HCT116 (cell line): ENCODE measurements at regions not wholly inside any gene's neighbourhood (a gene's known extent, or its start where the extent isn't known, plus 50 kb on each side); places are given as distances from the start of the nearest gene placed in this dataset.

Experiments
- ATAC-seq: fragments of 200-7000 bp; cut with Tn5 transposase; 2 replicates; pipeline ENCODE4 v1.9.1; 2020; ENCODE audit warnings: mild to moderate bottlenecking, moderate library complexity
- BruUV-seq: library from RNA; stranded (reverse); fragments of 400-500 nt; replicated peaks from 2 replicates; lab custom pipeline; 2021; lab: Mats Ljungman, UMichigan
- CTCF ChIA-PET: fragments of 300-600 bp; sonication (Branson Sonifier 250); formaldehyde crosslinking; loops from one replicate; lab custom pipeline; 2021; ENCODE audit warnings: antibody characterized with exemption; lab: Charles Lee
- POLR2A ChIA-PET: fragments of 300-600, 350-600 bp; sonication (Branson Sonifier 250); formaldehyde crosslinking; loops from one replicate; lab custom pipeline; 2021; ENCODE audit warnings: antibody characterized with exemption; lab: Charles Lee
- RAD21 ChIA-PET, 2 experiments: fragments of 300-600 bp; sonication (Branson Sonifier 250); formaldehyde crosslinking; loops; one replicate each; lab custom pipeline; 2023; ENCODE audit warnings: low total read pairs in 2 of 2; ENCODE audit not compliant: uncharacterized antibody in 2 of 2, unreplicated experiment in 2 of 2, low non-redundant PET in 1 of 2; lab: Charles Lee
- DNase-seq: peaks from one replicate; pipeline ENCODE4 v3.0.0-alpha.2; 2010; ENCODE audit warnings: low read depth, low spot score
- H2AFZ ChIP-seq: fragments of 200-600 bp; shearing (Covaris generic), sonication (generic); 2 replicates; pipeline ENCODE4 v1.6.1; 2017; ENCODE audit warnings: low read depth, mixed run types, mixed read lengths, antibody characterized with exemption, low read length; ENCODE audit not compliant: poor library complexity, severe bottlenecking
- H3K27ac ChIP-seq: 2 replicates; pipeline ENCODE4 v1.5.1; 2012; ENCODE audit warnings: low read depth, low read length
- H3K27me3 ChIP-seq: fragments of 200-600 bp; sonication (generic); 2 replicates; pipeline ENCODE4 v1.6.1; 2016; ENCODE audit warnings: mixed run types, low read length, mixed read lengths; ENCODE audit not compliant: insufficient read depth
- H3K36me3 ChIP-seq, 2 experiments: fragments of 200-500 bp in 1 of 2; fragments of 200-600 bp in 1 of 2; sonication (Bioruptor generic) in 1 of 2; sonication (generic) in 1 of 2; 2 replicates each; pipeline versions ENCODE4 v1.5.1 to v1.6.1; 2014 to 2016; ENCODE audit warnings: low read length in 2 of 2, inconsistent platforms in 1 of 2, mixed read lengths in 1 of 2, mixed run types in 1 of 2; ENCODE audit not compliant: insufficient read depth in 2 of 2, control insufficient read depth in 1 of 2
- H3K4me1 ChIP-seq, 2 experiments: fragments of 200-600 bp in 1 of 2; sonication (generic) in 1 of 2; 2 replicates each; pipeline versions ENCODE4 v1.5.1 to v1.6.1; 2012 to 2017; ENCODE audit warnings: low read length in 2 of 2, inconsistent platforms in 1 of 2, mild to moderate bottlenecking in 1 of 2, mixed read lengths in 1 of 2, mixed run types in 1 of 2, moderate library complexity in 1 of 2; ENCODE audit not compliant: insufficient read depth in 2 of 2, control insufficient read depth in 1 of 2
- H3K4me2 ChIP-seq: fragments of 200-600 bp; sonication (generic); 2 replicates; pipeline ENCODE4 v1.6.1; 2017; ENCODE audit warnings: mixed run types, low read length, mixed read lengths
- H3K4me3 ChIP-seq, 2 experiments: fragments of 200-600 bp in 1 of 2; sonication (generic) in 1 of 2; replicated peaks in 1 of 2; 2 replicates each; pipeline ENCODE4 v1.5.1; 2011 to 2016; ENCODE audit warnings: low read length in 2 of 2, control low read depth in 1 of 2, low read depth in 1 of 2, mild to moderate bottlenecking in 1 of 2, mixed read lengths in 1 of 2, mixed run types in 1 of 2
- H3K79me2 ChIP-seq: fragments of 200-600 bp; sonication (generic); 2 replicates; pipeline ENCODE4 v1.6.1; 2017; ENCODE audit warnings: mild to moderate bottlenecking, mixed run types, low read length, moderate library complexity, mixed read lengths; ENCODE audit not compliant: insufficient read depth
- H3K9ac ChIP-seq: fragments of 200-600 bp; sonication (generic); 2 replicates; pipeline ENCODE4 v1.6.1; 2016; ENCODE audit warnings: low read length, mixed read lengths
- H3K9me2 ChIP-seq: fragments of 200-600 bp; sonication (generic), shearing (Covaris generic); 2 replicates; pipeline ENCODE4 v1.6.1; 2017; ENCODE audit warnings: mixed run types, mild to moderate bottlenecking, moderate library complexity; ENCODE audit not compliant: insufficient read depth
- H3K9me3 ChIP-seq, 2 experiments: fragments of 200-500 bp in 1 of 2; fragments of 200-600 bp in 1 of 2; sonication (Bioruptor generic) in 1 of 2; sonication (generic) in 1 of 2; 2 replicates each; pipeline ENCODE4 v1.6.1; 2014 to 2017; ENCODE audit warnings: low read length in 2 of 2, mixed read lengths in 2 of 2, inconsistent platforms in 1 of 2, low read depth in 1 of 2, mild to moderate bottlenecking in 1 of 2, mixed run types in 1 of 2, moderate library complexity in 1 of 2; ENCODE audit not compliant: control insufficient read depth in 1 of 2, insufficient read depth in 1 of 2
- H4K20me1 ChIP-seq: fragments of 200-600 bp; sonication (generic), shearing (Covaris generic); 2 replicates; pipeline ENCODE4 v1.6.1; 2017; ENCODE audit warnings: mixed run types, mild to moderate bottlenecking, moderate library complexity; ENCODE audit not compliant: insufficient read depth
- ATF3 ChIP-seq: IDR thresholded peaks from 2 replicates; pipeline ENCODE4 v1.6.1; 2012
- ELF1 ChIP-seq: IDR thresholded peaks from 2 replicates; pipeline ENCODE4 v1.6.1; 2012; ENCODE audit warnings: low read depth, borderline replicate concordance
- FOSL1 ChIP-seq: IDR thresholded peaks from 2 replicates; pipeline ENCODE4 v1.6.1; 2012; ENCODE audit warnings: low read depth
- SIN3A ChIP-seq: IDR thresholded peaks from 2 replicates; pipeline ENCODE4 v1.6.1; 2012; ENCODE audit warnings: low read depth
- ZBTB33 ChIP-seq: IDR thresholded peaks from 2 replicates; pipeline ENCODE4 v1.6.1; 2011; ENCODE audit warnings: mild to moderate bottlenecking, low read length, moderate library complexity; ENCODE audit not compliant: insufficient replicate concordance; ENCODE audit errors: extremely low read depth
- intact Hi-C: fragments of 100-400 bp; cut with micrococcal nuclease; formaldehyde crosslinking; loops from 2 replicates; pipeline ENCODE4 v1.10.0; 2022

GRCh38 chr3:115350606-115351005 is 203.5 kb upstream of the ZBTB20 start:
- Histone ChIP-seq H3K9me2 (no peaks in the 10 kb centered on the region), H3K4me1 (no peaks in the 10 kb centered on the region), H3K36me3 (no peaks in the 10 kb centered on the region), H3K9ac (no peak overlapping the region), H4K20me1 (no peaks in the 10 kb centered on the region), H3K4me3 (no peak overlapping the region), H3K27ac (no peak overlapping the region), H3K4me2 (no peak overlapping the region), H3K27me3 (no peaks in the 10 kb centered on the region), H3K9me3 (no peaks in the 10 kb centered on the region), H2AFZ (no peak overlapping the region), H3K79me2 (no peaks in the 10 kb centered on the region)
- DNase-seq (no peak), ATAC-seq (no peak)
- RAD21 ChIA-PET = no interaction called here
- CTCF ChIA-PET = no interaction called here
- BruUV-seq = no TSS peak
- intact Hi-C loops = no loop called here
- TF ChIP-seq ZBTB33 (no peak), ELF1 (no peak), ATF3 (no peak), FOSL1 (no peak)
- POLR2A ChIA-PET = no interaction called here

- H3K9ac ChIP-seq = no peak overlapping the region
- no peak overlapping the region for H3K27ac ChIP-seq
- H3K36me3 ChIP-seq = no peaks in the 10 kb centered on the region
- no peaks in the 10 kb centered on the region for H4K20me1 ChIP-seq
- DNase-seq = no peak
- TF ChIP-seq SIN3A (no peak), ATF3 (no peak)
- H3K9me2 ChIP-seq = no peaks in the 10 kb centered on the region
- CTCF ChIA-PET = no interaction called here
- RAD21 ChIA-PET = no interaction called here
- ATAC-seq = no peak
- H3K4me1 ChIP-seq = no peaks in the 10 kb centered on the region
- H3K27me3 ChIP-seq = no peaks in the 10 kb centered on the region
- H3K4me2 ChIP-seq = no peak overlapping the region
- H3K4me3 ChIP-seq = no peak overlapping the region
- no peak overlapping the region for H2AFZ ChIP-seq
- POLR2A ChIA-PET = no interaction called here
- intact Hi-C loops = no loop called here
- no TSS peak for BruUV-seq
- no peaks in the 10 kb centered on the region for H3K9me3 ChIP-seq
- no peaks in the 10 kb centered on the region for H3K79me2 ChIP-seq
These were observed 204.1 kb upstream of the ZBTB20 start for GRCh38 chr3:115351193-115351592.
